ENCODE measurements at regions not wholly inside any gene's neighbourhood (a gene's known extent, or its start where the extent isn't known, plus 50 kb on each side); places are given as distances from the start of the nearest gene placed in this dataset.

GRCh38 chr6:22828179-22829062, 259.1 kb downstream of the HDGFL1 start:
- TF ChIP-seq CTCF (IDR thresholded peaks at IDR 0.05) (peak in 3 of 5 experiments; percentile 17 to 45 (median 29)), POLR2A (IDR thresholded peaks at IDR 0.05) (no peak), EP300 (IDR thresholded peaks at IDR 0.05) (peak in 1 of 2 donors; percentile 57)

Measured in tibial nerve (tissue), 4 donors.